GM20000 (cell line): ENCODE measurements at regions not wholly inside any gene's neighbourhood (a gene's known extent, or its start where the extent isn't known, plus 50 kb on each side); places are given as distances from the start of the nearest gene placed in this dataset.
"Not testable (repeated sequence)": the region's sequence is repeated elsewhere in the genome, so short reads cannot be mapped to it uniquely, and the experiment has no call there.

ENCODE experiments used
- DNase-seq: peaks from one replicate; pipeline ENCODE4 v3.0.0; 2012; ENCODE audit warnings: low spot score
- TF ChIP-seq, protein P1 (sequence below): IDR thresholded peaks from 2 replicates; pipeline ENCODE4 v1.5.1; 2012; ENCODE audit warnings: mild to moderate bottlenecking, control low read depth; ENCODE audit errors: extremely low read depth, missing control alignments

DNA sequence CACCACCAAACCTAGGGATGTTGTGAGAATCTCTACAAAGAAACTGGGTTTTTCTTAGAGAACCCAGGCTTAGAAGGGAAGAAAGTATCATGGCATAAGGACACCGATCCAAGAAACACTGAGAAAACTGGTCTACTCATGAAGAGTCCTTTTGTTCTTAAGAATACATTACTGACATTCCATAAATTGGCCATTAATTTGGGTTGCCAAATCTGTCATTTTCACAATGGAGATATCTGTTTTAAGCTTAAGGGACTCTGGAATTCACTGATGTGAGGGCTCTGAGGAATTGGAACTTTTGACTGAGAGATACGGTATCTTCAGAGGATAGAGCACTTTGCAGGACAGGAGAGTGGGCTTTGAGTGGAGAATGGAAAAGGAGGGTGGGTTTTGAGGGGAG is 315.3 kb upstream of the ZNF608 start:
- TF ChIP-seq, protein P1, sequence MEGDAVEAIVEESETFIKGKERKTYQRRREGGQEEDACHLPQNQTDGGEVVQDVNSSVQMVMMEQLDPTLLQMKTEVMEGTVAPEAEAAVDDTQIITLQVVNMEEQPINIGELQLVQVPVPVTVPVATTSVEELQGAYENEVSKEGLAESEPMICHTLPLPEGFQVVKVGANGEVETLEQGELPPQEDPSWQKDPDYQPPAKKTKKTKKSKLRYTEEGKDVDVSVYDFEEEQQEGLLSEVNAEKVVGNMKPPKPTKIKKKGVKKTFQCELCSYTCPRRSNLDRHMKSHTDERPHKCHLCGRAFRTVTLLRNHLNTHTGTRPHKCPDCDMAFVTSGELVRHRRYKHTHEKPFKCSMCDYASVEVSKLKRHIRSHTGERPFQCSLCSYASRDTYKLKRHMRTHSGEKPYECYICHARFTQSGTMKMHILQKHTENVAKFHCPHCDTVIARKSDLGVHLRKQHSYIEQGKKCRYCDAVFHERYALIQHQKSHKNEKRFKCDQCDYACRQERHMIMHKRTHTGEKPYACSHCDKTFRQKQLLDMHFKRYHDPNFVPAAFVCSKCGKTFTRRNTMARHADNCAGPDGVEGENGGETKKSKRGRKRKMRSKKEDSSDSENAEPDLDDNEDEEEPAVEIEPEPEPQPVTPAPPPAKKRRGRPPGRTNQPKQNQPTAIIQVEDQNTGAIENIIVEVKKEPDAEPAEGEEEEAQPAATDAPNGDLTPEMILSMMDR, result no peak
- no peak for DNase-seq

DNA sequence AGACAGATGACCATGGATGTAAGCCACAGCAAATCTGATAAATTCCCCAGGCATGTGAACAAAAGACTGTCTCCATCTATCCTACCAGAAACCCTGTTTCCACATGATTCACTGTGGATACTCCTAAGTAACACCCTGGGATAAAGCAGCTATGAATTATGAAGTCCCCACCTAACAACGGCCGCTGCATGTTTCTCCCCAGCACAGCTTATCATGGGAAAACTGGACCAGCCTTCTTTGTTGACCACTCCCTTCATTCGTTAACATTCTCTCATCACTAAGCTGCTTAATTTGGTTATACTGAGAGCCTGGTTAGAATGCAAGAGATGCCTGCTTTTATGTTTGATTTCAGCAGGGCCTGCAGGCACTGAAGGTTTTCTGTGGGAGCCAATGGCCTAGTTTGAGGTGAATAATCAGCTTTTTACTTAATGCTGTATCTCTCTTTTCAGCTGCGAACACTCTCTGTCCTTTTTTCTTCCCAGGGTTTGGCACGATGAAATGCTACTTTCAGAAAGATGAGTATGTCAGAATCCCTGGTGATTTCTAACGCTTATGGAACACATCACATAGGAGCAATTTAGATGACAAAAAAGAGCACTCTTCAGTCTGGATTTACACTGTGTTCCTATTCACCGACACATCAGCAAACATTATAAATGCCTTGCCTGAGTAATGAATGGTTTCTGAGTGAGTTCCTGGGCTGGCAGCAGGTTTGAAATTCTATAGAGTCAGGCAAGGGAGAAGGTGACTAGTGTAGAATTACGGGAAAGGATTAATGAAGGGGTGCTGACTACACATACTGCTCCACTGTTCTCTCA is 318.4 kb upstream of the ZNF608 start:
- TF ChIP-seq, protein P1, result no peak
- DNase-seq, result no peak

DNA sequence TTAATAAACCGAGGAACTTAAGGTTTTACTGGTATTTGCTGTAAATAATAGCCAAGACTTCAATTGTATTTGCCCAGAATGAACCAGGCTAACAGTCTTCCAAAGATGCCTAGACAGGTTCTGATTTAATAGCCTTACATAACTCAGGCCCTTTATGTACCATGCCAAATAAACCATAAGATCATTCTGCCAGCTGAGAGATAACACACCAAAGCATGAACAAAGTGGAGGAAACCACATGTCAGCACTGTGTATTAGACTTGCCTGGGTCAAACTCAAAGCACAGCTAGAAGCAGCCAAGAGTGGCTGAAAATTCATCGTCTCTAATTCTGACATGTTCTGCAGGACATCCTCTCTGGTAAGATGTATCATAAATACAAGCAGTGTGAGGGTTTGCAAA is 319.3 kb upstream of the ZNF608 start:
- TF ChIP-seq, protein P1, result no peak
- no peak for DNase-seq

DNA sequence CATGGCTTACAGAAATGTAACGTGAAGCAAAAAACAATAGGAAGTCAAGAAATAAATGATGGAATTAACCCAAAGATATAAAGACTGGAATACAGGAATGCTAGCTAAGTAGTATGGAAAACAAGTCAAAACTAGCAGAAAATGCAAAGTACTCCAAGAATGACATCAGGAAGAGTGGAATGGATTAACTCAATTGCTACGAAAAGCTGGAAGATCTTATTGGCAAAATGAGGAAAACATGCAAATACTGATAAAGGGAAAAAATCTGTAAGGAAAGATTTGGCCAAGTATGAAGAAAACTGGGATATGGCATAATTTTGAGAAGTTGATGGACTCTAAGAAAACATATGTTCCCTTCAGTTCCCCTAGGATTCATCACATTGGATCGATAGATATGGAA is 324.5 kb upstream of the ZNF608 start:
- TF ChIP-seq, protein P1, result no peak
- no peak for DNase-seq

DNA sequence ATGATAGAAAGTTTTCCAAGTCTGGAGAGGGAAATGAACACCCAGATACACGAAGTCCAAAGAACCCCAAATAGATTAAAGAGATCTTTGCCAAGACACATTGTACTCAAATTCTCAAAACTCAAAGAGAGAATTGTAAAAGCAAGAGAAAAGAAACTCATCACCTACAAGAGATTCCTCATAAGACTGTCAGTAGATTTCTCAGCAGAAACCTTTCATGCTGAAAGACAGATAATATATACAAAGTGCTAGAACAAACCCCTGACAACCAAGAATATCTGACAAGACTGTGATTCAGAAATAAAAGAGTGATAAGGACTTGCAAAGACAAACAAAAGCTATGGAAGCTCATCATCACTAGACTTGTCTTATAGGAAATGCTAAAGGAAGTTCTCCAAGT is 326.7 kb upstream of the ZNF608 start:
- no peak for DNase-seq
- TF ChIP-seq, protein P1, result no peak

DNA sequence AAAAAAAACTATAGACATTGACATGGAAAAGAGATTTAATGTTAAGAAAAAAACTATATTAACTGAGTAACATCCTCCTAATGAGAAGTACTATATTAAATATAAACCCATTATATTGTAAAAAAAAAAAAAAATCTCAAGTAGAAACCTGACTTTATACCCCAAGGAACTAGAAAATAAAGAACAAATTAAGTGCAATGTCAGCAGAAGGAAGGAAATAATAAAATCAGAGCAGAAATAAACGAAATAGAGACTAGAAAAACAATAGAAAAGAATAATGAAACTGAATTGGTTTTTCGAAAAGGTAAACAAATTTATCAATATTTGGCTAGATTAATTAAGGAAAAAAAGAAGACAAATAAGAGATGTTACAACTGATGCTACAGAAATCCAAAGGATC is 329.1 kb upstream of the ZNF608 start:
- DNase-seq, result no peak
- TF ChIP-seq, protein P1, result no peak

DNA sequence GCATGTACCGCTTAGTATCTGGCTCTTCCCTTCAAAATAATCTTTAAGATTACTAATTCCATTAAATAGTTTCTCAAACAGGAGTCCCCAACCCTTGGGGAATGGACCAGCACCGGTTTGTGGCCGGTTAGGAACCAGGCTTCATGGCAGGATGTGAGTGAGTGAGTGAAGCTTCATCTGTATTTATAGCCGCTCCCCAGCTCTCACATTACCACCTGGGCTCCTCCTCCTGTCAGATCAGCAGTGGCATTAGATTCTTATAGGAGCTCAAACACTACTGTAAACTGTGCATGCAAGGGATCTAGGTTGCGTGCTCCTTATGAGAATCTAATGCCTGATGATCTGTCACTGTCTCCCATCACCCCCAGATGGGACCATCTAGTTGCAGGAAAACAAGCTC is 332.6 kb upstream of the ZNF608 start:
- DNase-seq, result not testable (repeated sequence)

DNA sequence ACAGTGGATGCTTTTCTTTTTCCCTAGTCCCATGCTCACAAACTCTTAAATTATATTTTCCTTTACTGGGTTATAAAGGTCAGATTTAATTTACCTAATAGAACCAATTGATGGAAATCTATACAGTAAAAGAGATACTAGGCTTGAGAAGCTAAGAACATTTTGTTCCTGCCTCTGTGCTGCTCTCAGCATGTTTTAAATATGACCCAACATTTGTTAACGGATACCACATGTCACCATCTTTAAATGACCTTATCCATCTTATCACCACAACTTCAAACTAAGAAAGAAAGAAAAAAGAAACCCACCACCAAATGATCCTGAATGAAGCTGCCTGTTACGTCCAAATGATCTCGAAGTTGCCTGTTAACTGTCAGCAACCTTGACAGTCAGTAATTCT is 334.7 kb upstream of the ZNF608 start:
- TF ChIP-seq, protein P1, result no peak
- no peak for DNase-seq
